HG02610 (cell line): ENCODE measurements at regions not wholly inside any gene's neighbourhood (a gene's known extent, or its start where the extent isn't known, plus 50 kb on each side); places are given as distances from the start of the nearest gene placed in this dataset.

Experiments
- ATAC-seq: cut with Tn5 transposase; IDR thresholded peaks from one replicate; pipeline ENCODE4 v1.9.1; 2021; ENCODE audit warnings: mild to moderate bottlenecking, moderate library complexity; ENCODE audit not compliant: unreplicated experiment

DNA sequence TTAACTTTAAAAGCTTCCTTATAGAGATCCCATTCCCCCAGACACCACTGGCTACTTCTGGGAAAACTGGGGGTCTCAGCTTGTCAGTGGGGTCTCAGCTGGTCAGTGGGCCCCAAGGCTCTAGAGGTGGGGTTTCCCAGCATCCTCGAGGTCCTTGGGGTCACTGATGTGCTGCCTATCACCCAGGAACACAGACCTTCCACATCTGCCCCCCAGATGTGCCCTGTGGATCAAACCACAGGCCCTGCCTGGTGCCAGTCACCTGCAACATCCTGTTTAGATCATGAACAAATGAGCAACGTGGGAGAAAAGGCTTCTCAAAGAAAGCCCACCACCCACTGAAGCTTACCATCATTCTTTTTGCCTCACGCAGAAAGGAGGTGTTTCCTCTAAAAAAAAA lies 165.6 kb upstream of the FSTL4 start:
- no peak for ATAC-seq

DNA sequence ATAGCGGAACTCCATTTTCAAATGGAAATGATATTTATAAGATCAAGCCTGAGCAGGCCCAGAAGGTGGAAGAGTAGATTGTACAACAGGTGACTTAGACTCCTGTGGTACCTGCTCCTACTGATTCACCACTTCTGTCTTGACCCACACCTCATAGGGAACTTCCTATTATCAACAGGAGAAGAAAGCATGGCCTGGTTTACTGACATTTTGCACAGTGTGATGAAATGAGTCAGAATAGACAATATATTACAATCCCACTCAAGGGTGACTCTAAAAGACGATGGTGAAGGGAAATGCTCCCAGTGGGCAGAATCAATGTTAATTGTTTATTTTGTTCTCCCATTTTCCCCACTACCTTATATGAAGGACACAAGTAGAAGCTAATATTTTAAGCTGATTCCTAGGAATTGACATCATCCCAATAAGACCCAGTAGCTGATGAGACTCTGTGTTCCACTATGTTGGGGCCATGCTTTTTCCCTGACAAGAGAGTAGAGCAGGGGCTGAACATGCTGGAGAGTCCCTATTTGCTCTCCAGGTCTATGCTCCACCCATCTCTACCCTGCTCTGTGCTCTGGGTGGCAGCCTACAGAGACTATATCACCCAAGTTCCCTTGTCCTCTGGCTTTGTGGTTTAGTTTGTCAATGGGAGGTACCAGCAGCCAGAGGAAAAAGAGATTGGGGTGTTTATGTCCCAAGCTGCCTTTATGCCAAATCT lies 163.4 kb upstream of the FSTL4 start:
- ATAC-seq, result no peak

- ATAC-seq, result no peak
Measured at GRCh38 chr5:133773247-133774202, 161.2 kb upstream of the FSTL4 start.

- ATAC-seq, result no peak
Measured at GRCh38 chr5:133769842-133770241, 157.5 kb upstream of the FSTL4 start.

DNA sequence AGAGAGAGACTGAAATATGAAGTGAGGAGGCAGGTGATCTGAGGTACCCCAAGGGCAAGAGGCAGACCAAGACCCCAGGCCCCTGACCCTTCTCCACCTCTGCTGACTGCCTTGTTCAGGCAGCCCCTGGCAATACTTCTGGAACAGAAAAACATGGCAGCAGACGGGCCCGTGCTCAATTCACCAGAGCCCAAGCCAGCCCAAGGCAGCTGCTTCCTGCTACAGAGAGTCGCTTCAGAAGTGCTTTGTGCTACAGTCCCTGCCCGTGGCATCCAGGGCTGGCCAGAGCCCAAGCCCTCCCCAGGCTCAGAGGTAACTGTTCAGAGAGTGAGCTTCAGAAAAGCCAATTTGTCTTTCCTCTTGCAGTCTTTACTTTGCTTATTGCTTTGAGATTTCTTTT lies 151.4 kb upstream of the FSTL4 start:
- no peak for ATAC-seq

- ATAC-seq, result no peak
Measured at GRCh38 chr5:133761632-133762031, 149.3 kb upstream of the FSTL4 start.

GRCh38 chr5:133760532-133760931 lies 148.2 kb upstream of the FSTL4 start:
- no peak for ATAC-seq

DNA sequence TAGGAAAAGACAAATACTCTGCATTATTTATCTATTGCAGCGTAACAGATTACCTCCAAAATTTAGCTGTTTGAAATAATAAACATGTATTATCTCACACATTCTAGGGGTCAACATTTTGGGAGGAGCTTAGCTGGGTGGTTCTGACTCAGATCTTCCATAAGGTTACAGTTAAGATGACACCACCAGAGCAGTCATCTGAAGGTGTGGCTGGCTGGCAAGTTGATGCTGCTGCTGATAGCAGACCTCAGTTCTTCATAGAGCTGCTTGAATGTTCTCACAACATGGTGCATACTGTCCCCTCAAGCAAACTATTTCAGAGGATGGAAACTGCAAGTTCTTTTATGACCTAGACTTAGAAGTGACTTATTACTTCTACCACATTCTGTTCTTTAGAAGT lies 146.3 kb upstream of the FSTL4 start:
- ATAC-seq, result no peak

DNA sequence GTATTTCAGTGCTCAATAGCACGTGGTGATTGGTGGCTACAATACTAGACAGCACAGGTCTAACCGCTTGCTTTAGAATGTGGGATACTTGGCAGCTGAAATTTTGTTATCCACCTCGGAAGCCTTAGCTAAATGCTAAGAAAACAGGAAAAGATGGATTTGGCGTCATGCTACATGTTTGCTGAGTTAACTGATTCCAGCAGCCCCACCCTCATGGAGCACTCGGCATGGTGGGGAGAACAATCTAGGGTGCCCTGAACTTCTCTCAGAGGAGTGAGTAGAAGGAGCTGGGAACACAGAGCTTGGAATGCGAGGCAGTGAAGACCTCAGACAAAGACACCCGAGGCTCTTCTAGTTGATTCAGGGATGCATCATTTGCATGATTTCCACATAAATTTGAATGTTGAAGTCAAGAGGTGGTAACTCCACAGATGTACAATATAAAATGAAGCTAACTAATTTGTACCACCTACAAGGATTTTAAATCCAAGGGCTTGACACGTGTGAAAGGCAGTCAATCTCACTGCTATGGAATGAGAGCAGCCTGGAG lies 145.1 kb upstream of the FSTL4 start:
- no peak for ATAC-seq

DNA sequence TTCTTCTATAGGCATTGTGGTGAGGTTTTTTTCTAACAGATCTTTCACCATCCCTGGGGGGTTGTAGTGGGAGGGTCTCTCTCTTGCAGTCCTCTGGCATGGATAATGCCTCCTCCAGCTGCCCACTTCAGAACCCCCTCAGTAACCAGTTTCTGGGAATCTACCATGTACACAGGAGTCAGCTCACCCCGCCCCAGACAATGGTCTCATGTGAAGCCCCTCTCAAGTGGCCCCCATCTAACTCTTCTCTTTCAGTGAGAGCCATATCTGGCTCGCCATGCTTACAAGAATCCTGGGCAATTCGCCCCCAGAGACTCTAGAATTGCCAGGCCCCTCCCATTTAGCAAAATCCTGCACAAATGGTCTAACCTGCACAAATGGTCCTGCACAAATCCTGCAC lies 144.4 kb upstream of the FSTL4 start:
- no peak for ATAC-seq

GRCh38 chr5:133756036-133756435 lies 143.7 kb upstream of the FSTL4 start:
- no peak for ATAC-seq

DNA sequence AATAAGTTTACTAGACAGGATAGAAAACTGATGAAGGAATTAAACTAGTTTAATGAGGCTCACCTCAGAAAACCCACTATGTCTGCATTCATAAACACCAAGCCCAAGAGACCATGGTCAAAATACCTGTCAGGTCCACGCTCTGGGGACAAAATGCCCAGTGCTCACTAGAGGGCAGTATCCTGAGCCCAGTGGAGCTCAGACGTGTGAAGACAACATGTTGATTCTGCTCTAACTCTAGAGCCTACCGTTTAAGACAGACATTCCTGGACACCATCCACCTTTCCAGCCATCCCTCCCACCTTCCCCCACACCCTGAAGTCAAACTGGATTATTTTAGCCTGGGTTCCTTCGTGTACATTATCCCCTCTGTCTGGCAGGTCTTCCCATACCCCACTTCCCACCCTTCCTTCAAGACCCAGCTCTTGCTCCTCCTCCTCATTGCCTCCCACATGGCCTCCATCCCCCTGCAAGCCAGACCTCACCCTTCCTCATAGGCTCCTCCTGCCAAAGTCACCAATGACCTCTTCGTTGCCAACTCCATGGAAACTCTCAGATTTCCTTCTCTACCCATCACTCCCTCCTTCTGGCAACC lies 142.3 kb upstream of the FSTL4 start:
- ATAC-seq, result no peak

DNA sequence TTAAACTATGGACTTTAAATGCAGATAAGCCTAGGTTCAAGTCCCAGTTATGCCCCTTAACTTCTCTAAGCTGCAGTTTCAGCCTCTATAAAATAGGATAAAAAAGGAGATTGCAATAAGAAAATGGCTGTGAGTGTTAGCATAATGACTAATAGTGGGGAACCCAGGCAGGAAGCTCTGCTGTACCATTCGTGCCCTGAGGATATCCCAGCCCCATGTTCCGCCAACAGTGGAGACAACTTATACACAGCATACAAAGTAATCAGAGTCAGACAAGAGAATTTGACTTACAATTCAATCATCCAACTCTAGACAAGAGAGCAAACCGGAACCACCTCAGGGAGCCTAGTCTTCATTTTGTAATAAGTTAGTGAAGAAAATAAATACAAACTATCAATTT lies 141.5 kb upstream of the FSTL4 start:
- ATAC-seq, result no peak

GRCh38 chr5:133751846-133752245 lies 139.5 kb upstream of the FSTL4 start:
- no peak for ATAC-seq

- no peak for ATAC-seq
Measured at GRCh38 chr5:133751421-133751820, 139.1 kb upstream of the FSTL4 start.

GRCh38 chr5:133750856-133751255 lies 138.5 kb upstream of the FSTL4 start:
- no peak for ATAC-seq

DNA sequence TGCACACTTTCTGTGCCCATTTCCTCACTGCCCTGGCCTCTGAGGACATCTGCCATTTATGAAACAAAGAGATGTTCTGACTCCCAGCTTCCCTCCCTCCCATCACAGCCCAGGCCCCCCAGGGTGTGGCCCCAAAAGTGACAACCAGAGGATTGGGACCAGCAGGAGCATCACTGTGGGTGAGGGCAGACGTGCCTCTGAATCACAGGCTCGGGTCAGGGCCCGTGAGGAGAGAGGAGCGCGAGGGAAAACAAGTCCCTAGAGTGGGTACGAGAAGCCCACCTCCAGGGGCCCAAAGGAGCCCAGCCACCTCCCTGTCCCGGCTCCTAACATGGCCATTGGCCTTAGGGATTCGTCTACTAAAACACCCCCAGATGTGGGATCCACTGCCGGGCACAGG lies 138.0 kb upstream of the FSTL4 start:
- no peak for ATAC-seq

DNA sequence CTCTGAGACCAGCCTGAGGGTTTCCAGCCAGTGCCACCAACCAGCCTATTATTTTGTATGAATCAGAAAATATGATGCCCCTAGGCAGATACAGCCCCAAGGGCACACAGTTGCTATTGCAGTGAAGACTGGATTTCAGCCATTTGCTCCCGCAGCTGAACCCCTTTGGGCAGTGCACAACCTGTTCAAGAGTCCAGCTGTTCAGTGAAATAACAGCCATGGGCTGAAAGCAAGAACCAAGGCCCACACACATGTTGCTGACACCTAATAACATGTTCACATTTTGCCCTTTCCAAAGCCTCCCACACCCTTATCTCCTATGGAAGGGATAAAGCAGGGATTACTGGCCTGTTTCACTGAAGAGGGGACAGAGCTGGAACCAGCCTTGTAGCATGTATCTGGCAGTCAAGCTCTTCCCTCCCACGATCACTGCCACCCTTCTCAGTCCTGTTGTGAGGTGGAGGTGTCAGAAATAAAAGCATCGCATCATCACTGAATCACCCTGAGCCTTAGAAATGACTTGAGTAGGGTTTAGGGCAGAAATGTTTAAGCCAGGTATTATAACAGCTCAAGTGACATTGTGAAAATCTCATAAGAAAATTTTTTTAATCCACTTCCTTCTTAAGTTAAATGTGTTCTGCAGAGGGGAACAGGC lies 137.1 kb upstream of the FSTL4 start:
- no peak for ATAC-seq

DNA sequence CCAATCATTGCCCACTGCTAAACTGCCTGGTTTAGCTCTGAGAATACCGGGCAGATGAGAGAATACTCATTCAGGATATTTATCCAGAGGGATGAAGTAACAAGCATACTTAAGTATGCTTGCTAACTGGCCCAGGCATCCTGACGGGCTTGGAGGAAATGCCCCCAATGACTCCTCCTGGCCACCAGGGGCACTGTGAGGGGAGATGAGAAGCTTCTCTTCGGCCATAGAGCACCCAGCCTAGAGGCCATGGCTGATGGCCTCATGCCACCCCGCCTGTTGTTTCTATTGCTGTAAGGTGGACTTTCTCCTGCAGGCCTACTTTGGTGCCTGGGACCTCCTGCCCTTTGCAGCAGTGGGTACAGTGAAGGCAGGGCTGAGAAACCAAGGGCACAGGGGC lies 134.5 kb upstream of the FSTL4 start:
- no peak for ATAC-seq

DNA sequence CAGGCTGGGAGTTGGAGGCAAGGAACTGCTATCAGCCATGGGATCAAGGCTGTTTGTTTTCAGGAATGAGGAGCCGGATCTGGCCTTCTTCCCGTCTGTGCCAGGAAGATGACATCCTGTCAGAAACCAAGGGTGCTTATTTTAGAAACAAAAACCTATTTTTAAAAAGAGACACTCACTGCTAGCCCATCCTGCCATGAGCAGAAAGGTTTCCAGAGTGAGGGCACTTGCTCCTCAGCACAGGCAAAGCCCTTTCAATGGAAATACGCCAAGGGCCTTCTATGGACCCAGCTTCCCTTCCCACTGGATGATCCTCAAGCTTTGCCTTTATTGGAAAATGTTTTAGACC lies 132.6 kb upstream of the FSTL4 start:
- no peak for ATAC-seq
